SU-DHL-6 (cell line): ENCODE measurements at regions not wholly inside any gene's neighbourhood (a gene's known extent, or its start where the extent isn't known, plus 50 kb on each side); places are given as distances from the start of the nearest gene placed in this dataset.

Experiments used
- H2AFZ ChIP-seq: fragments of 200-600 bp; sonication (generic); 2 replicates; pipeline ENCODE4 v1.6.1; 2014; ENCODE audit warnings: low read depth, mild to moderate bottlenecking, moderate library complexity, mixed read lengths, antibody characterized with exemption, low read length; ENCODE audit not compliant: severe bottlenecking
- H3F3A ChIP-seq: fragments of 200-600 bp; shearing (Covaris generic); 2 replicates; pipeline ENCODE4 v1.6.0; 2016; ENCODE audit warnings: antibody characterized with exemption, mild to moderate bottlenecking; ENCODE audit not compliant: insufficient read depth
- H3K27ac ChIP-seq: fragments of 200-600 bp; sonication (generic); 2 replicates; pipeline ENCODE4 v1.5.1; 2016; ENCODE audit warnings: low read depth, mild to moderate bottlenecking, low read length, moderate library complexity, mixed read lengths
- H3K27me3 ChIP-seq: fragments of 200-600 bp; sonication (generic), shearing (Covaris generic); 2 replicates; pipeline ENCODE4 v1.6.0; 2014; ENCODE audit warnings: mild to moderate bottlenecking, low read length
- H3K36me3 ChIP-seq: fragments of 200-600 bp; sonication (generic); 2 replicates; pipeline ENCODE4 v1.6.1; 2014; ENCODE audit warnings: mild to moderate bottlenecking, low read length, mixed read lengths
- H3K4me2 ChIP-seq: fragments of 300-600, 200-600 bp; shearing (Covaris generic), sonication (generic); 2 replicates; pipeline ENCODE4 v1.6.0; 2014; ENCODE audit warnings: low read length, low read depth, mild to moderate bottlenecking; ENCODE audit not compliant: poor library complexity, severe bottlenecking
- H3K4me3 ChIP-seq: fragments of 200-600 bp; sonication (generic); 2 replicates; pipeline ENCODE4 v1.5.1; 2014; ENCODE audit warnings: antibody characterized with exemption, low read length, mild to moderate bottlenecking, mixed read lengths; ENCODE audit not compliant: insufficient read depth, poor library complexity, severe bottlenecking
- H3K79me2 ChIP-seq: fragments of 200-600 bp; sonication (generic); 2 replicates; pipeline ENCODE4 v1.6.1; 2014; ENCODE audit warnings: mild to moderate bottlenecking, low read length, moderate library complexity; ENCODE audit not compliant: insufficient read depth
- H3K9ac ChIP-seq: fragments of 200-600 bp; sonication (generic); 2 replicates; pipeline ENCODE4 v1.7.0; 2014; ENCODE audit warnings: mild to moderate bottlenecking, low read length
- H3K9me2 ChIP-seq: fragments of 200-600 bp; sonication (generic); replicated peaks from 2 replicates; pipeline ENCODE4 v1.6.1; 2014; ENCODE audit warnings: low read length; ENCODE audit not compliant: insufficient read depth
- H3K9me3 ChIP-seq: fragments of 200-600 bp; sonication (generic); 2 replicates; pipeline ENCODE4 v1.6.1; 2014; ENCODE audit warnings: low read length, mixed read lengths; ENCODE audit not compliant: insufficient read depth
- H4K20me1 ChIP-seq: fragments of 200-600 bp; sonication (generic); 2 replicates; pipeline ENCODE4 v1.6.1; 2014; ENCODE audit warnings: low read depth, mild to moderate bottlenecking, antibody characterized with exemption, low read length, moderate library complexity, mixed read lengths
- EZH2phosphoT487 ChIP-seq: fragments of 200-600 bp; sonication (generic), shearing (Covaris generic); conservative IDR thresholded peaks from 2 replicates; pipeline ENCODE4 v1.6.1; 2018; ENCODE audit warnings: mild to moderate bottlenecking, antibody characterized with exemption, low read length, moderate library complexity, mixed read lengths
- TF ChIP-seq, protein P1 (sequence below): fragments of 200-600 bp; sonication (generic); IDR thresholded peaks from one replicate; pipeline ENCODE4 v1.5.1; 2017; ENCODE audit warnings: antibody characterized with exemption, mild to moderate bottlenecking, low read length, moderate library complexity; ENCODE audit not compliant: insufficient read depth, poor library complexity, severe bottlenecking

DNA sequence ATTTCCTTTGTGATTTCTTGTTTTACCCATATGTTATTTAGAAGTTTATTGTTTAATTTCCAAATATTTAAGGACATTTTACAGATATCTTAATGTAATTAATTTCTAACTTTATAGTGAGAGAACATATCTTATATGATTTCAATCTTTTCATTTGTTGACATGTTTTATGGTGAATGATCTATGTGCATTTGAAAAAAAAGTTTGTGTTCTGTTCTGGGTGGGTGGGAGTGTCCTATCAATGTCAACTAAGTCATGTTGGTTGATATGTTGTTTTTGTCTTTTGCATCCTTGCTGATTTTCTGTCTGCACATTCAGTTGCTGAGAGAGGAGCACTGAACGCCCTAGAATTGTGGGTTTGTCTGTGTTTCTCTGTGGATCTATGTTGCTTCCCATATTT is 50.3 kb upstream of the CBFA2T3 start:
- H4K20me1 ChIP-seq: no peaks in the 10 kb centered on the region
- no peaks in the 10 kb centered on the region for H3K27me3 ChIP-seq
- TF ChIP-seq, protein P1, sequence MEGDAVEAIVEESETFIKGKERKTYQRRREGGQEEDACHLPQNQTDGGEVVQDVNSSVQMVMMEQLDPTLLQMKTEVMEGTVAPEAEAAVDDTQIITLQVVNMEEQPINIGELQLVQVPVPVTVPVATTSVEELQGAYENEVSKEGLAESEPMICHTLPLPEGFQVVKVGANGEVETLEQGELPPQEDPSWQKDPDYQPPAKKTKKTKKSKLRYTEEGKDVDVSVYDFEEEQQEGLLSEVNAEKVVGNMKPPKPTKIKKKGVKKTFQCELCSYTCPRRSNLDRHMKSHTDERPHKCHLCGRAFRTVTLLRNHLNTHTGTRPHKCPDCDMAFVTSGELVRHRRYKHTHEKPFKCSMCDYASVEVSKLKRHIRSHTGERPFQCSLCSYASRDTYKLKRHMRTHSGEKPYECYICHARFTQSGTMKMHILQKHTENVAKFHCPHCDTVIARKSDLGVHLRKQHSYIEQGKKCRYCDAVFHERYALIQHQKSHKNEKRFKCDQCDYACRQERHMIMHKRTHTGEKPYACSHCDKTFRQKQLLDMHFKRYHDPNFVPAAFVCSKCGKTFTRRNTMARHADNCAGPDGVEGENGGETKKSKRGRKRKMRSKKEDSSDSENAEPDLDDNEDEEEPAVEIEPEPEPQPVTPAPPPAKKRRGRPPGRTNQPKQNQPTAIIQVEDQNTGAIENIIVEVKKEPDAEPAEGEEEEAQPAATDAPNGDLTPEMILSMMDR: no peak
- TF ChIP-seq EZH2phosphoT487: no peak
- no peaks in the 10 kb centered on the region; the same call in 1 of the 2 replicates for H3K9me3 ChIP-seq
- H3K27ac ChIP-seq: no peak overlapping the region
- no peaks in the 10 kb centered on the region for H3K36me3 ChIP-seq
- H2AFZ ChIP-seq: no peak overlapping the region
- no peak overlapping the region for H3K4me3 ChIP-seq
- H3K9ac ChIP-seq: no peak overlapping the region
- no peak overlapping the region for H3K4me2 ChIP-seq
- H3K9me2 ChIP-seq: no peaks in the 10 kb centered on the region
- H3F3A ChIP-seq: peaks cover 9% of the 10 kb centered on the region; the same call in 1 of the 2 replicates
- no peaks in the 10 kb centered on the region for H3K79me2 ChIP-seq

DNA sequence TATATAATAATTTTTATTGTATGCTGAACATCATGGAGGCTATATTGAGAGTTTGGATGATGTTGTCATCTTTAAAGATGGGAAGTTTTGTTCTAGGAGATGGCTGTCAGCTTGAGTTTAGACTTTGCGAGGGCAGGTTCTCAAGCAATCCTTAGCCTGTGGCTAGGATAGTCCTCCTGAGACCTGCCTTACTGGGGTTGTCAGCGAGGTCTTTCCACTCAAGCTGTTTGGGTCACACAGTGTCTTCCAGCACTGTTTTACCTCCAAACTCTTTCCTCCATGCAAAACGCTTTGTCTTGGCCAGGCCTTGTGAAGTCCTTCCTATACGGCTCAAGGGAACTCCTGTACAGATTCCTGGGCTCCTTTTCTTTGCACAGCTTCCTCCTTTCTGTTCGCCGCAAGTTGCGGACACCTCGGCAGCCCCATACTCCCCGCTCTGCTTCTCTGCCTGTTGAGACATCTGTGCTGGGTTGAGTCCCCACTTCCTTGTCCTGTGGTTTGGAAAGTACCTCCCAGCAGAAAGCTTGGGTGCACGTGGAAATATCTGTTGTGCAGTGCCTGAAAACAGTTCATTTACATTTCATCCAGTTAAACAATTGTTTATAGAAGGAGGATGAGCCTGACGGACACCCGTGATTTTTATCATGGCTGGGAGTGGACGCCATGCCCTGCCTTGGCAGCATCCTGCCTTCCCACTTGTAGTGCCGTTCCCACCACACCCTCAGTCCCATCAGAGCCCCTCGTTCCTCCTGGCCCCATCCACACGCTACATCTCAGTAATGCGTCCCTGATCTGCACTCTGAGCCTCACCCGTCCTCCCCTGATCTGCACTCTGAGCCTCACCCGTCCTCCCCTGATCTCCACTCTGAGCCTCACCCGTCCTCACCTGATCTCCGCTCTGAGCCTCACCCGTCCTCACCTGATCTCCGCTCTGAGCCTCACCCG is 55.0 kb upstream of the CBFA2T3 start:
- H3F3A ChIP-seq: peaks cover 14% of the 10 kb centered on the region; the same call in 1 of the 2 replicates
- no peak for TF ChIP-seq EZH2phosphoT487
- TF ChIP-seq, protein P1: no peak
- no peaks in the 10 kb centered on the region for H3K36me3 ChIP-seq
- H3K9ac ChIP-seq: peak overlapping the region; percentile 35
- no peaks in the 10 kb centered on the region for H3K79me2 ChIP-seq
- no peaks in the 10 kb centered on the region; the same call in 1 of the 2 replicates for H3K9me3 ChIP-seq
- no peaks in the 10 kb centered on the region for H3K9me2 ChIP-seq
- H3K4me2 ChIP-seq: peak overlapping the region; percentile 40
- H4K20me1 ChIP-seq: no peaks in the 10 kb centered on the region
- H2AFZ ChIP-seq: peak overlapping the region; percentile 36
- peak overlapping the region; percentile 16 for H3K4me3 ChIP-seq
- peak overlapping the region; percentile 67 for H3K27ac ChIP-seq
- no peaks in the 10 kb centered on the region for H3K27me3 ChIP-seq

DNA sequence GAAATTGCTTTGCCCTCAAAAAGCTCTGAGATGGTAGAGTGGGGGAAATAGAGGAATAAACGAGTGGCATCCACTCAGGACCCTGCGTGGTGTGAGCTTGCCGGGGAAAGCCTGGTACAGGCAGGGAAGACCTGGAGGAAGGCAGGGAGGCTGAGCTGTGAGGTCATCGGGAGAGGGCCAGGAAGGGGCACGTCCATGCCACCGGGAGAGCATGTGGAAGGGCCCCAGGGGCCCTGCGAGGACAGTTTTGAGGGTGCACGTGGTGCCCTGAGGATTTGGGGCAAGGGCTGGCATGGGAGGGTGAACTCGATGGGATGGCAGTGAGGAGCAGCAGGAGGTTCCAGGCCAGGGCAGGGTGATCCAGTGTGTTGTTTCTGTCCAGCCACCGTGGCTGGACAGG is 56.3 kb upstream of the CBFA2T3 start:
- H3K4me2 ChIP-seq: no peak overlapping the region
- H3K4me3 ChIP-seq: no peak overlapping the region
- no peaks in the 10 kb centered on the region for H3K79me2 ChIP-seq
- H4K20me1 ChIP-seq: no peaks in the 10 kb centered on the region
- no peaks in the 10 kb centered on the region for H3K9me2 ChIP-seq
- H3K36me3 ChIP-seq: no peaks in the 10 kb centered on the region
- H3K27me3 ChIP-seq: no peaks in the 10 kb centered on the region
- TF ChIP-seq EZH2phosphoT487: no peak
- TF ChIP-seq, protein P1: no peak
- no peak overlapping the region for H2AFZ ChIP-seq
- no peaks in the 10 kb centered on the region; the same call in 1 of the 2 replicates for H3K9me3 ChIP-seq
- peaks cover 14% of the 10 kb centered on the region; the same call in 1 of the 2 replicates for H3F3A ChIP-seq
- no peak overlapping the region for H3K27ac ChIP-seq
- H3K9ac ChIP-seq: no peak overlapping the region
